A673 (cell line): ENCODE measurements at regions not wholly inside any gene's neighbourhood (a gene's known extent, or its start where the extent isn't known, plus 50 kb on each side); places are given as distances from the start of the nearest gene placed in this dataset.

Experiments used
- CTCF ChIP-seq: fragments of 300-800, 200-600 bp; sonication (generic); conservative IDR thresholded peaks from 2 replicates; pipeline ENCODE4 v1.5.1; 2017; ENCODE audit warnings: low read depth, mild to moderate bottlenecking, antibody characterized with exemption, low read length, moderate library complexity, mixed read lengths
- EZH2 ChIP-seq: fragments of 200-600 bp; sonication (generic); IDR thresholded peaks from 2 replicates; pipeline ENCODE4 v1.6.1; 2017; ENCODE audit warnings: borderline replicate concordance, low read depth, mild to moderate bottlenecking, mixed read lengths, antibody characterized with exemption, low read length; ENCODE audit not compliant: poor library complexity, severe bottlenecking

- TF ChIP-seq CTCF: no peak
- TF ChIP-seq EZH2: no peak
Observed at GRCh38 chr5:90221951-90222350, 187.6 kb downstream of the CETN3 start.
